Activated naive CD8-positive, alpha-beta T cell treated with anti-CD3 and anti-CD28 coated beads, Interleukin-2, amount 50 U/mL, for 16 hours (primary cell): ENCODE measurements at regions not wholly inside any gene's neighbourhood (a gene's known extent, or its start where the extent isn't known, plus 50 kb on each side); places are given as distances from the start of the nearest gene placed in this dataset.
"Not testable (repeated sequence)": the region's sequence is repeated elsewhere in the genome, so short reads cannot be mapped to it uniquely, and the experiment has no call there.

Source experiments
- DNase-seq: peaks from one replicate; pipeline ENCODE4 v3.0.0-alpha.2; 2020; ENCODE audit warnings: low read depth, low spot score

DNA sequence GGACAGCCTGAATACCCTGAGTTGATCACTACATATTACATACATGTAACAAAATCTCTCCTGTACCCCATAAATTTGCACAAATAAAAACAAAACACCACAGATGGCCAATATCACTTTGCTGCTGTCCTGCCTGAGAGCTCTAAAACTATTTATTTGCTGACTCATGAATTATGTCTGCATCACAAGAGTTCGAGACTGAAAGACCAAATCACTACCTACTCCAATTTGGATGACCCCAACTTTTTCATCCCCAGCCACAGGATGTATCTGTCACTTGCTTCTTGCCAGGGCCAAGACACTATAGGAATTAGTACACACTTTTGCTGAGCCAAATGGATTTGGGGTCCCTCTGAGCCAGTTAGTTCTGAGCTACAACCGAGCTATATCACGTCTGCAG lies 409.7 kb upstream of the NFE2L3 start:
- no peak for DNase-seq

DNA sequence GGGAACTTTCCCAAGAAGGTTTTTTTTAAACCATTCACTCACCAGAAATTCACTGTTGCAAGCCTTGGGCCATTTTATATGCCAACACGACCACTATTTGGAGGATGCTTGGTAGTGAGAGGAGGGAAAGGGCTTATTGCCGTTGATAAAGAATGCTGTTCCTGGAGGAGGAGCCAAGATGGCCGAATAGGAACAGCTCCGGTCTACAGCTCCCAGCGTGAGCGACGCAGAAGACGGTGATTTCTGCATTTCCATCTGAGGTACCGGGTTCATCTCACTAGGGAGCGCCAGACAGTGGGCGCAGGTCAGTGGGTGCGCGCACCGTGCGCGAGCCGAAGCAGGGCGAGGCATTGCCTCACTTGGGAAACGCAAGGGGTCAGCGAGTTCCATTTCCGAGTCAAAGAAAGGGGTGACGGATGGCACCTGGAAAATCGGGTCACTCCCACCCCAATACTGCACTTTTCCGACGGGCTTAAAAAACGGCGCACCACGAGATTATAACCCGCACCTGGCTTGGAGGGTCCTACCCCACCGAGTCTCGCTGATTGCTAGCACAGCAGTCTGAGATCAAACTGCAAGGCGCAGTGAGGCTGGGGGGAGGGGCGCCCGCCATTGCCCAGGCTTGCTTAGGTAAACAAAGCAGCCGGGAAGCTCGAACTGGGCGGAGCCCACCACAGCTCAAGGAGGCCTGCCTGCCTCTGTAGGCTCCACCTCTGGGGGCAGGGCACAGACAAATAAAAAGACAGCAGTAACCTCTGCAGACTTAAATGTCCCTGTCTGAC lies 408.1 kb upstream of the NFE2L3 start:
- not testable (repeated sequence) for DNase-seq

DNA sequence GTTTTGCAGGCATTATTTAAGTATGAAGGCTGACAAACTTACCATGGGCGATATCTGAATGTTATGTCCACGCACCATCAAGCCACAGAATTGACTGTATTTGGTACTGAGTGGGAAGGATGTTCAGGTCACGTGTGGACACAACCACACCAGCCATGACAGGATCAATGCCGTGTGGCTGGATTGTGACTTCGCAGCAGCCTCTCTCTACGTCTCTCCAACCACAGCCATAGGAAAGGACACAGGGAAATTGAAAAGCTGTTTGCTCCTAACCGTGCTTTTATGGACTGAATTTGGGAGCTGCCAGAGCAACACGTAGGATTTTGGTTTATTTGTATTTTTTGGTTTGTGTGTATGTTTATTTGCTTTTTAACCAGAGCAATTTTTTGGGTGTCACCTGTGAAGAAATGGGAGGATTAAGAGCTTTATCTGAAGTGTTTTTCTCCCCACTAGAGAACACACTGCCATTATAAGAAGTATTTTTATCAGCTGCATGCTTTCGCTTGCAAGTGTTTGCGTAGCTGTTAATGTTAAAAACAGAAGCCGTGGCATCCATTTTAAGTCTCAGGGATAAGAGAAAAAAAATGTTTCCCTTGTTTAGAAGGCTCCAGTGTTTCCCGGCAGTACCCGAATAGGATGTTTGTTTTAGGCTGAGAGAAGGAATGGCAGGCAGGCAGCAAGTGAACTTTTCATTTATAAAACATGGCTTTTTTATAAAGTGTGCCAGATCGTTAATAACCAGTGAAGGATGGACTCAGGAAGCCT lies 401.1 kb upstream of the NFE2L3 start:
- no peak for DNase-seq

DNA sequence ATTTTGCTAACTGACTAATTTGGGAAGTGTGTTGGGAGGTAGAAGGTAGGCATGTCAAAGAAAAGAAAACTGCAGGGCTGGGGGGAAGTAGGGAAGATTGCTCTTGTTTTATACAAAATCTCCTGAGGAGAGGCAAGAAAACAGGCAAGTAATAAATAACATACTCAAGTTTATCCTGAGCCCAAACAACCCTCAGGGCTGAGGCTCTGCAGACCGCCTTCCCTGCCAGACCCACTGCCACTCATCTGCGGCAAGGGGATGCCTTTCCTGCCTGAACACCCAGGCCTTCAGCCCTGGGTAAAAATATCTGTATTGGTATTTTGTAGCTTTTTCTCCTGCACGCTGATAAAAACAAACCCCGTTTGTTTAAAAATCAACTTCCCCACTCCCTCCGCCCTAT lies 399.8 kb upstream of the NFE2L3 start:
- no peak for DNase-seq

DNA sequence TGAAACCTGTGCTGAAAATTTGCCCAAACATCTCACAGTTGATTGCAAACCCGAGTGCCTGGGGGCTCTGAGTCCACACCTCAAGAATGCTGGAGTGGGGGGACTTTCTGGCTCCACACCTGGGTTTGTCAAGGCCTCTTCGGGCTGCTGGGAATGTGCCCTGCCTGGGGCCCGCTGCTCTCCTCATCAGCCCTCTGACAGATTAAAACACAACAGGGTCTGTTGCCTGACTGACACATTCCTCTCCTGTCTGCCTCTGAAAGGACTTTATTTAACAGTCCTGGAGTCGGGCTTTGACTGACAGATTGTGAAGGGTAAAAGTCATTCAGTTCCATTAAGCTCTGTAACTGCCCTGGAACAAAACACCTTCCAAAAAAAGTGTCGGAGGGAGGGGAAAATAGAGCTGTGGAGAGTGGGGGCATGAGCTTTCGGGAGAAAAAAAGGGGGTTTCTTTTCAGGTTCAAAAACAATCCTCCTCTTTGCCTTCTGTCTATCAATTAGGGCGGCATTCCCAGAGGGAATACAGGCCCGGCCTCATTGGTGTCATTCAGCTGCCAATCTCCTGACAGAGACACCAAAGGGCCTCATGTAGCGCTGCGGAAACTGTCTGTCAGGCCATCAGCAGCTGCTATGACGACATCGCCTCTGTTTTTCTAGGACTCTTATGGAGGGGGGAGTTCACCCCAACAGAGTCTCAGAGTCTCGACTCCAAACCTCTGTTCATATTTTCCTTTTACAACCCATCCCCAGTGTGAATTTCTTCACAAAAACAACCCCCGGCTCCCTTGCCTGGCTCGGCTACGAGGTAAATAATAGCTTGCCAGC lies 398.8 kb upstream of the NFE2L3 start:
- no peak for DNase-seq

DNA sequence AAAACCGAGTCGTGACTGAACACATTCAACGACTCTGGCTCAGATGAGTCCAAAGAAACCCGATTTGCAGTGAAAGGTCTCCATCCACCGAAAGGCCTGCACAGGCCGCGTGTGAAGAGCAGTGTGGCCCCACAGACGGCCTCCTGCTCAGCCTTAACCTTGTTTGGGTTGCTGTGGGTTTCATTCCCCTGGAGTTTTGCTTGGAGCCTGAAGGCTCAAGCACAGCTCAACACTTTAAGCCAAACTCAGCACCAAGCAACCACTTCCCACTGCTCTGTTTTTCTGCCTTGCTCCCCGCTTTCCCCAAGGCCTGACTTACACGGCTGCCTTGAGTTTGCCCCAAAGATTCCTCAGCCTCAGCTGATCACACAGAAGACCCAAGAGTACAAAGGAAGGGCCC lies 398.2 kb upstream of the NFE2L3 start:
- DNase-seq = no peak

DNA sequence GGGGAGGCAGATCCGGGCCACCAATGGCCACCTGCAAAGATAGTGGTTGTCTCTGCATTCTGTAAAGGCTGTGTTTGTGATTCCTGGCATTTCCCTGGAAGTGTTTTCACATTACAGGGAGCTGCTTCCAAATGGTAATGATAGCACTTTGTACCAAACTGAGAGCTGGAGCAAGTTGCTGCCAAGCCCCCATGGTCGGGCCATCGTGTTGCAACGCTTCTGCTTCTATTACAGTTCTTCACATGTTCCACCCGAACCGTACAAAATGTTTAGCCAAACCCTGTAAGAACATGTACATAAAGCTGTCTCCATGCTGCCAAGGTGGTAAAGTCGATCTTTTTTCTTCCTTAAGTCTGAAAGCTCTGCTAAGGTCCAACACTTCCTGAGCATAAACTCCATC lies 397.7 kb upstream of the NFE2L3 start:
- DNase-seq = no peak

DNA sequence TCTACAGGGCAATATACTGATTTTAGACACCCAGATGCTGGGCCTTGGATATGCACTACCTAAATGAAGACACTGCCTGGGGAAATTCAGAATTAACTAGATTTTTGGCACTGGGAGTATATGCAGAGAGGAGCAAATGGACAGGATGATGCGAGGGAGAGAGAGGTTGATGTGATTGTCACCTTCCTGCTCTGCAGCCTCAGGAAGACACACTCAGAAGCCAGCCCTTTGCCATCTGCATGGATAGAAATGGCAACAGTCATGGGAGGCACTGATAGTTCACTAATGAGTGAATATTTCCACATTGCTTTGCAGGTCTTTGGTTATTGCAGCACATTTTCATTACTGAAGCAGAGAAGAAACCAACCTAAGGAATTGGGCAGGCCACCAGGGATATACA lies 397.2 kb upstream of the NFE2L3 start:
- DNase-seq = no peak

DNA sequence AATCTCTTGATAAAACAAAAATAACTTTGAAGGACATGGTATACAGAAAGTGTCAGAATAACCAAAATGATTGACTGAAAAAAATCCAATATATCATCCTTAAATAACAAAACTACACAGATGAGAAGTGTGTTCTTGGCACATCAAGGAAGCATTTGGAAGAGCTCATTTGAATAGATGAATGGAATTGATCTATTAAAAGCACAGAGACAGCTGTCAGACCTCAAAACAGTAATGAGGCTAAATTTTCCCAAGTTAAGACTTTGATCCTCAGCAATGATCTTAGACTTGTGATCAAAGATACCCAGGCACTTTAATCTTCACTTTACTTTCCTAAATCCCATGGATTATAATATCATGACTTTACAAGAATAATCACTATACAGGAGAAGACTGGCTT lies 395.4 kb upstream of the NFE2L3 start:
- DNase-seq = no peak

DNA sequence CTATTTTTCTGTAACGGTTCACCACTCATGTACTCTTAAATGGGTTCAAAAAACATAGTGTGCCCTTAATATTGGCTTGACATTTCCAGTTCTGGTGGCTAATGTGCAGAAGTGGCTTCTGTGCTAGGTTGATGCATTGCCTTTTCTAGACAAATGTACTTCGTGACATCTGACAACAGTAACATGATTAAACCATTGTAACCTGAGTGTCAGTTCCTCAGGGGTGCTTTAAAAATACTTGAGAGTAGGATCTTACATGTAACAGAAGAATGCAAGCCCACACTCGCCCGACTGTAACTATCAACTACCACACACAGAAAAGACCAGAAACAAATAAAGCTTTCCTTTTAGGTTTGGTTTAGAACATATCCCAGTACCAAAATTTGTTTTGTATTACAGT lies 393.4 kb upstream of the NFE2L3 start:
- DNase-seq = no peak

DNA sequence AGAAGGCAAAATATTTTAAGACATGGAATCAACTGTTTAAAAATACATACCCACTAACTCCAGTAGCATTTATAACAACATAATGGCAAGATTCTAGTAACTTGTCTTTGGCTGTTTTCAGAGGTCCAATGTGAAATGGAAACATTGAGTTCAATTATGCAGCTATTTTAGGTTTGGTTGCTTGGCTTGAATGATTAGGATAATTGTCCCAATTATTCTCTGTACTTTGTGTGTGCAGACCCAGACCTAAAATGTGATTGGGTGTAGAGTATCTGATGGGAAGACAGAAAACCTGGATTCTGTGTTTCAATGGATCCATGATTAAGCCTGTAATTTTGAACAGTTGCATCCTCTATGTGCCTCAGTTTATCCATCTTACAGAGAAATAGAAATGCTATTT lies 392.7 kb upstream of the NFE2L3 start:
- DNase-seq = no peak

DNA sequence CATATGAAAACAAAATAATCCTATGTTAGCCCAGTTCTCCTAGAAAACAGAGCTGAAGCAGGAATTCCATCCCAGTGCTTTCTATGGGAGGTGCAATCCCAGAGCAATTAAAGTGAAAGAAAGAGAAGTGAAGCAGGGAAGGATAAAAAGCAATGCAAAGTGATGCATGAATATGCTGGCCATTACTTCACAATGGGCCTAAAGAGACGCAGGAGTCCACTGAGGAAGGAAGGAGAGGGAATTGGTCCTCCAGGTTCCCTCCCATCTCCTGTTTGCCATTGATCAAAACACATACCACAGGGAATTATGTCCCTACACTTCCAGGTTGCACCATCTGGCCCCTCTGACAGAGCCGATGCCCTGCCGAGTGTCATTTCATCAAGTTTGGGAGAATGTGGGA lies 392.2 kb upstream of the NFE2L3 start:
- no peak for DNase-seq

DNA sequence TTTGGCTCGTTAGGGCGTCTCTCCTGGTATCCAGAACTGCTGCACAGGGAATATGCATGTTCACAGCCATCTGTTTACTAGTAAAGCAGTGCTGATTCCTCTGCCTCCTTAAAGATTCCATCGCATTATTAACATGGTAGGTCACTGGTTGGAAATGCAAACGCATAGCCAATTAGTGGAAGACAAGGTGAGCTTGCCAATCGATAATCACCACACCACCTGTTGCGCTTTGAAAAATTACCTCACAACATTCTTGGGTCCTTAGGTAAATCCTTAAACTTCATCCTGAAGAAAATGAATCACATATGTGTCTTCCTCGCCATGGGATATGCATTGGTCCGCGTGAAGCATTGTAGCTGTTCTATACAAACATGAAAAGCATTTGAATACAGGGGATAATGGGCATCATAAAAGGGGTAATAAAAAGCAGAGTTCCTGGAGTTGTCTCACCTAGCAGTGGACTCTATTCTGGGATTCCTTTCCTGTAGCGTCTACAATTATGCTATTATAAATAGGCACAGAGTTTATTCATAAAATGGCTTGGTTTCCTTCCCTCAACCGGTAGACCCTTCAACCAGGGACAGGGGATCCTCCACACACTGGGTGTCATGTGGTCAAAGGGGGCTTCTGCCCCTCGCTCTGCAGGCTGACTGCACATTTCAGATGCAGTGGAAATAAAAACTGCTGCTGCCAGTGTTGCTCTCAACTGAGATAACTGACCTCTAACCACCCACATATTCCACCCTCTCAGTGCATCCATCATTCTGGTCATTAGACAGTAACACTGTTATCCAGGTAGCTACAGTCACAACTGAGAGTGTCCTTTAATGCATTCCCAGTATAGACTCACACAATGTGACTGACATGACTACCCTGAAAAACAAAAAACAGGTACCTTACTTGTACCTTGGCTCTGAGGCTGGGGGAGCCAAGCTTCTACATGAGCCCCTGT lies 389.2 kb upstream of the NFE2L3 start:
- no peak for DNase-seq

DNA sequence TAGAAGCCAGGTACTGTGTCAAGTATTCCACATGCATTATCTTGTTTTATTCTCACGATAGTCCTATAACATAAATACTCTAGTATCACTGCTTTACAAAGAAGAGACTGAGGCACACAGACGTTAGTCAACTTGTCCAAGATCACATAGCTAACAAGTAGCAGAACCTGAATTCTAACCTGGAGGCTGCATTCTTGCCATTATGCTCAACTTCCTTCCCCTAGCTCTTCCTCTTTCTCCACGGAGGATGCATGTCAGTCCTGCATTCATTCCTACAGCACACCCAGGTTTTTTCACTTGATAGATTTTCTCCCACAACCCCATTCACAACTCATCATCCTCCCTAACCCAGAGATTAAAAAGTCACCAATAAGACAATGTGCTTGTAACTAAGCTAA lies 388.5 kb upstream of the NFE2L3 start:
- no peak for DNase-seq

DNA sequence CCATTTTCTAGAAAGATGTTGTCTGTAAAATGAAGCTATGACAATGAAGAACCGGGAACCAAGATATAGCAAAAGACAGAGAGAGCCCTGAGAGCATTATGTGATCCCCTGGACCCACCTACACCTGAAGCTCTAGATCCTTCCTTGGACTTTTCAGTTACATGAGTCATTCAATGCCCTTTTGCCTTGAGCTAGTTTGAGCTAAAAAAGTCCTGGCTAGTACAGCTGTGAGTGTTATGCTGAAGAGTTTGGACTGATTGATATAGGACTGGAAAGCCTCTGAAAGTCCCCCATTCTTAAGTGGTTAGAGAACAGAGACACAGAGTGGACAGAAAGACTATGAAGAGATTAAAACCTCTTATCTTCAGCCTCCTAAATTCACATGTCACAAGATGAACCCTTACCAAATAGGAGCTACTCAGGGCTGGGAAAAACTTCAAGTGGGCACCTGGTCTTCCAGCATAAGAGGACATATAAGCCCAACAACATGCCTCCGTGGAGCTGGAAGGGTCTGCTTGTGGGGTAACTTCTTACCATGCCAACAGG lies 386.8 kb upstream of the NFE2L3 start:
- DNase-seq = no peak

DNA sequence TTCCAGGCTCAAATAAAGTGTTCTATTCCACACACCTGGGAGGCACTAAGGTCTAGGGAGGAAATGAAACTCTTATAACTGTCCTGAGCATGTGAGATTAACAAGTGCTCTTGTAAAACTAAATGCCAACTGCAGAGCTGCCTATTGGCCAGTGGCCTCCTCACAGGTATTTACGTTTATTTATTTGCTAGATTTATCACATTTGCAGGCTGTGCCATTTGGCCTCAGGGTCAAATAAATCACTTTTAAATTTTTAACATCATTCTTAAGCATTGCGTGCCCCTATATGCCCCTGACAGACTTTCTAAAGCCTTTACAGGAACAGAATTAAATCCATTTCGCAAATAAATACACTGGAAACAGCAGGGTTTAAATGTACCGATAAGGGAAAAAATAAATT lies 381.8 kb upstream of the NFE2L3 start:
- no peak for DNase-seq

DNA sequence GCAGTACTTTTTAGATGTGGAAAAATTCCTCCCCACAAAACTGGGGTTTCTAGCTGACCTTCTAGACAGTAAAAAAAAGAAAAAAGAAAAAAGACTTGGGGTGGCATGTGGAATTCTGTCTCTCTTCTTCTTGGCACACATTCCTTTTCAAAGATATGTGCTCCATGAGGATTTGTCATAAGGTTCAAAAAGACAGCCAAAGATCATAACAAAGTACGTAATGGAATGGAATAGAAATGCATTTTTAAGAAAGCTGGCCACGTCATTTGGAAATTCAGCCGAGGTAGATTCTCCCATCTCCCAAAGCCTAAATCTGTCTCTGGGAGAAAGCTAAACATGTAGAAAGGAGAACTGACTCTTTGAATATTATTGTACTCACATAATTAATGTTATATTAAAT lies 381.3 kb upstream of the NFE2L3 start:
- no peak for DNase-seq

DNA sequence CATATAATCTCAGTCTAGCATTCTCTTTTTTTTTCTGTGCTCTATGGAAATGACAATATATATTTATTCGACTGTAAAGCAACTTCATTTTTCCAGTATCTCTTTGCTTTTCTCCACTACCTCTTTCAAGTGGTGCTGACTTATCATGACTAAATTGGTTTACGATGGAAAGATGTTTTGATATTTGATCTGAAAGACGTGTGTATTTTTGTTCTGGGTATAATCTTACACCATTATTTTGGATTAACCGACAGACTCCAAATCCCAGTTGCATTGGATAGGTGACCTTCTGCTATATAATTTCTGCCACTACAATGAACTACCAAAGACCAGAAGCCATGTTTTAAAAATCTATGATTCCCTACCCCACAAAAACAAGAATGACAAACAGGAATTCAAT lies 380.5 kb upstream of the NFE2L3 start:
- no peak for DNase-seq

DNA sequence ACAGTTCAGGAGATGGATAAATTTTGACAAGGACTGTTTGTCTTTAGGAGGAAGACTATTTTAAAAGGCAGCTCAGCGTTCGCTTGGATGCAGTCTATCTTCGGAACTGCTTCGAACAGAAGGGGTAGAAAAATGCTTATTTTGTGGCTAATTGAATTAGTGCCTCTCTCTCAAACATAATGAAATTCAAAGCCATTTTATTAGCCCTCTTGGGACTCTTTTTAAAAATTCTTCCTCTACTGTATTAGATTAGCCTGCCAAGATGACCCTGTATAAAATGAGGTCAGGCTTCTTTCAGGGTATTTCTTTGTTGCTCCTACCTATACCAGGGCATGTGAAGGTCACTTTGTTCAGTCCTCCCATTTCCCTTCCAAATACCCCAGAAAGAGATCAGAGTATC lies 379.2 kb upstream of the NFE2L3 start:
- DNase-seq = no peak

DNA sequence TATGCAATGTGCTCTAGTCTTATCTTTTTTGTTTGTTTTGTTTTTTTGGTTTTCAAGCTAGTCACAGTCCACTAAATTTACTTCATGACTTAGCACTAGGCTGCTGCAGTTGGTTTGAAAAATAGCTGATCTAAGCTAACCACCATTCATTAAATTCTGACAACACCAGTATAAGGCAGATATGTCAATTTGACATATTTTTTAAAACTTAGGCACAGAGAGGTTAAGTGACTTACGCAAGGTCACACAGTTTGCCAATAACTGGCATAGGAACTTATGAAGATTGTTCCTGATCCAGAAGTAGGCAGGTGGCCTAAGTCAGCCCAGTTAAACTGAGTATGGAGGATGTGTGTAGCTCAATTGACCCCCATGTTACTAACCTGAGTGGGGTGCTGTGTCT lies 377.3 kb upstream of the NFE2L3 start:
- DNase-seq = no peak

DNA sequence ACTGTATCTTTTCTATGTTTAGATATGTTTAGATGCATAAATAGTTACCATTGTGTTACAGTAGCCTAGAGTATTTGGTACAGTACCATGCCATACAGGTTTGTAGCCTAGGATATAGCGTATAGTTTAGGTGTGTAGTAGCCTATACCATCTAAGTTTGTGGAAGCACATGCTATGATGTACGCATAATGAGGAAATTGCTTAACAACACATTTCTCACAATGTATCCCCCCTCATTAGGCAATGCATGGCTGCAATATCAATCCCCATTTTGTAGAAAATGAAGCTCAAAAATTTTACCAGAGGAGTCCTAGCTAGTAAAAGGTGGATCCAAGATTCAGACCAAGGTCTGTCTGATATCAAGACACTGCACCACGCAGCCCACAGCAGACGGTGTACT lies 376.4 kb upstream of the NFE2L3 start:
- DNase-seq = no peak
